ENCODE measurements at regions not wholly inside any gene's neighbourhood (a gene's known extent, or its start where the extent isn't known, plus 50 kb on each side); places are given as distances from the start of the nearest gene placed in this dataset.

DNA sequence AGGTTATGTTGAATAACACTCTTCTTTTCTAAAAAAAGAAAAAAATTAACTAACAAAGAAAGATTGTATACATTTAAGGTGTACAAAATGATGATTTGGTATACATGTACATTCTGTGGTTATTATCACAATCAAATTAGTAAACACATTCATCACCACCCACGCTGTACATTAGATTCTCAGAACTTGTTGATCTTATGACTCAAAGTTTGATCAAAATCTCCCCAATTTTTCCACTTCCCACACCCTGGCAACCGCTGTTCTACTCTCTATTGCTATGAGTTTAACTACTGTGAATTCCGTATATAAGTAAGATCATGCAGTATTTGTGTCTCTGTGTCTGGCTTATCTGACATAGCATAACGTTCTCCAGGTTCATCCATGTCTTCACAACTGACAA, 469.5 kb upstream of the CHRM3 start:
- TF ChIP-seq, protein P1, sequence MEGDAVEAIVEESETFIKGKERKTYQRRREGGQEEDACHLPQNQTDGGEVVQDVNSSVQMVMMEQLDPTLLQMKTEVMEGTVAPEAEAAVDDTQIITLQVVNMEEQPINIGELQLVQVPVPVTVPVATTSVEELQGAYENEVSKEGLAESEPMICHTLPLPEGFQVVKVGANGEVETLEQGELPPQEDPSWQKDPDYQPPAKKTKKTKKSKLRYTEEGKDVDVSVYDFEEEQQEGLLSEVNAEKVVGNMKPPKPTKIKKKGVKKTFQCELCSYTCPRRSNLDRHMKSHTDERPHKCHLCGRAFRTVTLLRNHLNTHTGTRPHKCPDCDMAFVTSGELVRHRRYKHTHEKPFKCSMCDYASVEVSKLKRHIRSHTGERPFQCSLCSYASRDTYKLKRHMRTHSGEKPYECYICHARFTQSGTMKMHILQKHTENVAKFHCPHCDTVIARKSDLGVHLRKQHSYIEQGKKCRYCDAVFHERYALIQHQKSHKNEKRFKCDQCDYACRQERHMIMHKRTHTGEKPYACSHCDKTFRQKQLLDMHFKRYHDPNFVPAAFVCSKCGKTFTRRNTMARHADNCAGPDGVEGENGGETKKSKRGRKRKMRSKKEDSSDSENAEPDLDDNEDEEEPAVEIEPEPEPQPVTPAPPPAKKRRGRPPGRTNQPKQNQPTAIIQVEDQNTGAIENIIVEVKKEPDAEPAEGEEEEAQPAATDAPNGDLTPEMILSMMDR (IDR thresholded peaks at IDR 0.05): no peak
- TF ChIP-seq POLR2A (IDR thresholded peaks at IDR 0.05): no peak
